Prostate gland (tissue), 2 donors: ENCODE measurements at regions not wholly inside any gene's neighbourhood (a gene's known extent, or its start where the extent isn't known, plus 50 kb on each side); places are given as distances from the start of the nearest gene placed in this dataset.

ENCODE experiments used
- CTCF ChIP-seq, 4 experiments: fragments of 200-600 bp in 2 of 4; fragments of 450-650 bp in 2 of 4; sonication (generic) in 2 of 4; IDR thresholded peaks; 1 replicate in 3 of 4; 2 replicates in 1 of 4; pipeline ENCODE4 v1.5.1; 2016 to 2019; ENCODE audit warnings: antibody characterized with exemption in 4 of 4, mild to moderate bottlenecking in 2 of 4, moderate library complexity in 2 of 4
- POLR2A ChIP-seq: fragments of 450-650 bp; IDR thresholded peaks from one replicate; pipeline ENCODE4 v1.6.1; 2016; ENCODE audit warnings: antibody characterized with exemption, mild to moderate bottlenecking
- POLR2AphosphoS5 ChIP-seq: sonication (generic); formaldehyde crosslinking; IDR thresholded peaks from one replicate; pipeline ENCODE4 v1.6.1; 2017; ENCODE audit warnings: antibody characterized with exemption

GRCh38 chr6:170124150-170124549 is 166.7 kb downstream of the DLL1 start:
- TF ChIP-seq CTCF (IDR thresholded peaks at IDR 0.05) (no peak), POLR2A (no peak), POLR2AphosphoS5 (no peak)
